ENCODE measurements at regions not wholly inside any gene's neighbourhood (a gene's known extent, or its start where the extent isn't known, plus 50 kb on each side); places are given as distances from the start of the nearest gene placed in this dataset.

DNA sequence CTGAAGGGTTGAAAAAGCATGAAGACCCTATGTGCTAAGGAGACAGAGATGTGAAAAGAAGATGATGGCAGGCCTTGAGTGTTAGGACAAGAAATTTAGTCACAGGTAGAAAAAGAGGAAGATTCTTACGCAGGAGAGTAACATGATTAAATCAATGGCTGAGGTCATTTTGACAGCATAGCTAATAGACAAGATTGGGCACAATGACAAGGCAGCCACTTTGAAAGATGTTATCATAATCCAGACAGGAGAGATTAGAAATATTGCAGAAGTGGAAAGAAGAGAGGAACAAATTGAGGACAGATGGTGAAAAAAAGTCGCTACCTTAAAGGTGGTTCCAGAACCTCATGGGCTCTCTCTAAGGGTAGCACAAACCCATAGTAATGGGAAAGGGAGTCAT is 228.8 kb upstream of the DDHD1 start:
- Mint-ChIP-seq H3K27me3 (ENCODE audit: insufficient read depth) (no peaks in the 10 kb centered on the region), H3K36me3 (ENCODE audit: low read depth) (no peaks in the 10 kb centered on the region), H3K4me1 (peaks cover under 1% of the 10 kb centered on the region), H3K4me3 (no peak overlapping the region), H3K27ac (no peak overlapping the region), H3K9me3 (no peaks in the 10 kb centered on the region)
- Histone ChIP-seq H3K9me3 (ENCODE audit: control insufficient read depth, low read length) (no peaks in the 10 kb centered on the region), H3K4me3 (ENCODE audit: low read length) (no peak overlapping the region), H3K4me1 (ENCODE audit: control insufficient read depth, insufficient read depth, low read length) (no peaks in the 10 kb centered on the region), H3K9ac (ENCODE audit: extremely low read depth, low read length, poor library complexity, severe bottlenecking) (no peak overlapping the region), H3K36me3 (ENCODE audit: control insufficient read depth, insufficient read depth, low read length) (no peaks in the 10 kb centered on the region), H3K27ac (ENCODE audit: low read depth, low read length) (no peak overlapping the region), H3K27me3 (ENCODE audit: control insufficient read depth, insufficient read depth, low read length, poor library complexity, severe bottlenecking) (no peaks in the 10 kb centered on the region)
- DNase-seq = no peak
- 92 to 100% methylated on average over 2 of the region's 2 CpGs for WGBS, 2 experiments (ENCODE audit: insufficient coverage in 1 of 2, insufficient read length in 1 of 2)
- TF ChIP-seq, protein P1, sequence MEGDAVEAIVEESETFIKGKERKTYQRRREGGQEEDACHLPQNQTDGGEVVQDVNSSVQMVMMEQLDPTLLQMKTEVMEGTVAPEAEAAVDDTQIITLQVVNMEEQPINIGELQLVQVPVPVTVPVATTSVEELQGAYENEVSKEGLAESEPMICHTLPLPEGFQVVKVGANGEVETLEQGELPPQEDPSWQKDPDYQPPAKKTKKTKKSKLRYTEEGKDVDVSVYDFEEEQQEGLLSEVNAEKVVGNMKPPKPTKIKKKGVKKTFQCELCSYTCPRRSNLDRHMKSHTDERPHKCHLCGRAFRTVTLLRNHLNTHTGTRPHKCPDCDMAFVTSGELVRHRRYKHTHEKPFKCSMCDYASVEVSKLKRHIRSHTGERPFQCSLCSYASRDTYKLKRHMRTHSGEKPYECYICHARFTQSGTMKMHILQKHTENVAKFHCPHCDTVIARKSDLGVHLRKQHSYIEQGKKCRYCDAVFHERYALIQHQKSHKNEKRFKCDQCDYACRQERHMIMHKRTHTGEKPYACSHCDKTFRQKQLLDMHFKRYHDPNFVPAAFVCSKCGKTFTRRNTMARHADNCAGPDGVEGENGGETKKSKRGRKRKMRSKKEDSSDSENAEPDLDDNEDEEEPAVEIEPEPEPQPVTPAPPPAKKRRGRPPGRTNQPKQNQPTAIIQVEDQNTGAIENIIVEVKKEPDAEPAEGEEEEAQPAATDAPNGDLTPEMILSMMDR (conservative IDR thresholded peaks at IDR 0.05) = no peak

DNA sequence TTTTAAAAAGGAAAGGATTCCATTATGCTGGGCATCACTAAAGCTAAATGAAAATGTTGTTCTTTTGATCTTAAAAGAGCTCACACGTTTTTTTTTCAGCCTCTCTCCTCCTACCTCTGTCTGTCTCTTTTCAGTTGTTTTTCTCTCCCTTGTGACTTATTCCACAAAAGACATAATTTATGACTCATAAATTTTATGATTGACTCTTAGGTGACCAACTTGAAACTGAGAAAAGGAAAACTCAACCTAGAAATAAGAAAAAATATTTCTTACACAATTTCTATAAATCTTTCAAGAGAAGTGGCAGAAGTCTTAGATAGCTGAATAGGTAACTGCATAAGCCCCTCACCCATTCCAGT is 227.7 kb upstream of the DDHD1 start:
- no peaks in the 10 kb centered on the region for H3K9me3 ChIP-seq (ENCODE audit: control insufficient read depth, low read length)
- no peaks in the 10 kb centered on the region for H3K27me3 Mint-ChIP-seq (ENCODE audit: insufficient read depth)
- no peaks in the 10 kb centered on the region for H3K36me3 Mint-ChIP-seq (ENCODE audit: low read depth)
- no peak overlapping the region for H3K27ac Mint-ChIP-seq
- no peaks in the 10 kb centered on the region for H3K27me3 ChIP-seq (ENCODE audit: control insufficient read depth, insufficient read depth, low read length, poor library complexity, severe bottlenecking)
- TF ChIP-seq, protein P1 (conservative IDR thresholded peaks at IDR 0.05) = no peak
- no peaks in the 10 kb centered on the region for H3K4me1 ChIP-seq (ENCODE audit: control insufficient read depth, insufficient read depth, low read length)
- H3K9ac ChIP-seq (ENCODE audit: extremely low read depth, low read length, poor library complexity, severe bottlenecking) = no peak overlapping the region
- no peaks in the 10 kb centered on the region for H3K9me3 Mint-ChIP-seq
- DNase-seq = no peak
- H3K4me3 ChIP-seq (ENCODE audit: low read length) = no peak overlapping the region
- no peaks in the 10 kb centered on the region for H3K4me1 Mint-ChIP-seq
- no peaks in the 10 kb centered on the region for H3K36me3 ChIP-seq (ENCODE audit: control insufficient read depth, insufficient read depth, low read length)
- WGBS, 2 experiments (ENCODE audit: insufficient coverage in 1 of 2, insufficient read length in 1 of 2) = 92% methylated on average over 1 of the region's 1 CpG; no CpG with 5 or more reads in 1 of the 2 experiments
- no peak overlapping the region for H3K4me3 Mint-ChIP-seq
- no peak overlapping the region for H3K27ac ChIP-seq (ENCODE audit: low read depth, low read length)

DNA sequence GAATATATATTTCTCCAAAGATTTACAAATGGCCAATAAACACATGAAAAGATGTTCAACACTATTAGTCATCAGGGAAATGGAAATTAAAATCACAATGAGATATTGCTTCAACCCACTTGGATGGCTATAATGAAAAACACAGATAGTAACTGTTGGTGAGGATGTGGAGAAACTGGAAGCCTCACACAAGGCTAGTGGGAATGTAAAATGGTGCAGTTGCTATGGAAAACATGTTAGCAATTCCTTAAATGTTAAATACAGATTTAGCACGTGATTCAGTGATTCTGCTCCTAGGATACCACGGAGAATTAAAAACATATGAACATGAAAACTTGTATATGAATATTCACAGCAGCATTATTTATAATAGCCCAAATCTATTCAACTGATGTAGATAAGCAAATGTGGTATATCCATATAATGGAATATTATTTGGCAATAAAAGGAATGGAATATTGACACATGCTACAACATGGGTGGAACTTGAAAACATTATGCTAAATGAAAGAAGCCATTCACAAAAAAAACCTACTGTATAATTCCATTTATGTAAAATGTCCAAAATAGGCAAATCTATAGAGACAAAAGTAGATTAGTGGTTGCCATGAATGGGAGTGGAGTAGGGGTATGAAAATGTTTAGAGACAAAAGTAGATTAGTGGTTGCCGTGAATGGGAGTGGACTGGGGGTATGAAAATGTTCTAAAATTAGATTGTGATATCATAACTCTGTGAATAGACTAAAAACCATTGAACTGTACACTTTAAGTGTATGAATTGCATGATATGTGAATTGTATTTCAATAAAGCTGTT is 227.1 kb upstream of the DDHD1 start:
- no peak overlapping the region for H3K27ac ChIP-seq (ENCODE audit: low read depth, low read length)
- no peak overlapping the region for H3K27ac Mint-ChIP-seq
- no peak for DNase-seq
- H3K4me3 Mint-ChIP-seq = no peak overlapping the region
- H3K4me1 Mint-ChIP-seq = no peaks in the 10 kb centered on the region
- H3K9me3 ChIP-seq (ENCODE audit: control insufficient read depth, low read length) = no peaks in the 10 kb centered on the region
- no peaks in the 10 kb centered on the region for H3K36me3 Mint-ChIP-seq (ENCODE audit: low read depth)
- H3K9ac ChIP-seq (ENCODE audit: extremely low read depth, low read length, poor library complexity, severe bottlenecking) = no peak overlapping the region
- H3K9me3 Mint-ChIP-seq = no peaks in the 10 kb centered on the region
- WGBS, 2 experiments (ENCODE audit: insufficient coverage in 1 of 2, insufficient read length in 1 of 2) = 100% methylated on average over 1 to 3 of the region's 3 CpGs
- TF ChIP-seq, protein P1 (conservative IDR thresholded peaks at IDR 0.05) = no peak
- H3K27me3 Mint-ChIP-seq (ENCODE audit: insufficient read depth) = no peaks in the 10 kb centered on the region
- H3K27me3 ChIP-seq (ENCODE audit: control insufficient read depth, insufficient read depth, low read length, poor library complexity, severe bottlenecking) = no peaks in the 10 kb centered on the region
- H3K4me1 ChIP-seq (ENCODE audit: control insufficient read depth, insufficient read depth, low read length) = no peaks in the 10 kb centered on the region
- H3K4me3 ChIP-seq (ENCODE audit: low read length) = no peak overlapping the region
- H3K36me3 ChIP-seq (ENCODE audit: control insufficient read depth, insufficient read depth, low read length) = no peaks in the 10 kb centered on the region
